H9 (cell line): ENCODE measurements at regions not wholly inside any gene's neighbourhood (a gene's known extent, or its start where the extent isn't known, plus 50 kb on each side); places are given as distances from the start of the nearest gene placed in this dataset.

Source experiments
- DNase-seq: peaks from one replicate; pipeline ENCODE4 v3.0.0-alpha.2; 2017
- H2AFZ ChIP-seq: one replicate; pipeline ENCODE4 v1.6.1; 2013; ENCODE audit warnings: mild to moderate bottlenecking, low read length, control low read depth, moderate library complexity
- H2AK5ac ChIP-seq: 2 replicates; pipeline ENCODE4 v1.6.1; 2013; ENCODE audit warnings: low read length, control low read depth, mixed read lengths; ENCODE audit not compliant: insufficient read length
- H2BK120ac ChIP-seq: one replicate; pipeline ENCODE4 v1.6.1; 2013; ENCODE audit warnings: low read depth, mild to moderate bottlenecking, low read length, control low read depth, inconsistent platforms; ENCODE audit not compliant: poor library complexity, severe bottlenecking
- H2BK12ac ChIP-seq: 2 replicates; pipeline ENCODE4 v1.6.1; 2013; ENCODE audit warnings: low read length, control low read depth, mixed read lengths, low read depth; ENCODE audit not compliant: insufficient read length
- H2BK15ac ChIP-seq: 2 replicates; pipeline ENCODE4 v1.6.1; 2013; ENCODE audit warnings: low read depth, low read length, control low read depth
- H2BK20ac ChIP-seq: one replicate; pipeline ENCODE4 v1.6.1; 2013; ENCODE audit warnings: low read depth, mild to moderate bottlenecking, low read length, control low read depth, inconsistent platforms; ENCODE audit not compliant: poor library complexity, severe bottlenecking
- H2BK5ac ChIP-seq: 2 replicates; pipeline ENCODE4 v1.6.1; 2013; ENCODE audit warnings: low read length, control low read depth, mixed read lengths; ENCODE audit not compliant: insufficient read length
- H3K14ac ChIP-seq: 2 replicates; pipeline ENCODE4 v1.6.1; 2013; ENCODE audit warnings: low read length, control low read depth; ENCODE audit not compliant: insufficient read depth
- H3K18ac ChIP-seq: 2 replicates; pipeline ENCODE4 v1.6.1; 2013; ENCODE audit warnings: low read depth, mild to moderate bottlenecking, mixed read lengths, low read length, control low read depth; ENCODE audit not compliant: insufficient read length
- H3K23ac ChIP-seq: 2 replicates; pipeline ENCODE4 v1.6.1; 2013; ENCODE audit warnings: low read length, control low read depth, mixed read lengths, low read depth; ENCODE audit not compliant: insufficient read length
- H3K23me2 ChIP-seq: 2 replicates; pipeline ENCODE4 v1.6.1; 2013; ENCODE audit warnings: low read depth, mild to moderate bottlenecking, mixed read lengths, low read length, control low read depth; ENCODE audit not compliant: insufficient read length, poor library complexity, severe bottlenecking
- H3K27ac ChIP-seq: 2 replicates; pipeline ENCODE4 v1.5.1; 2013; ENCODE audit warnings: low read length, control low read depth, mixed read lengths, low read depth; ENCODE audit not compliant: insufficient read length
- H3K27me3 ChIP-seq: 2 replicates; pipeline ENCODE4 v1.6.1; 2013; ENCODE audit warnings: low read length, control low read depth, inconsistent platforms; ENCODE audit not compliant: insufficient read depth
- H3K4ac ChIP-seq: 2 replicates; pipeline ENCODE4 v1.6.1; 2013; ENCODE audit warnings: low read depth, mild to moderate bottlenecking, control low read depth, inconsistent platforms, low read length, moderate library complexity
- H3K4me1 ChIP-seq: 2 replicates; pipeline ENCODE4 v1.6.1; 2013; ENCODE audit warnings: low read length, control low read depth, inconsistent platforms; ENCODE audit not compliant: insufficient read depth
- H3K4me2 ChIP-seq: 2 replicates; pipeline ENCODE4 v1.6.1; 2013; ENCODE audit warnings: low read length, control low read depth, mixed read lengths; ENCODE audit not compliant: insufficient read length, insufficient read depth
- H3K56ac ChIP-seq: 2 replicates; pipeline ENCODE4 v1.6.1; 2013; ENCODE audit warnings: low read depth, mild to moderate bottlenecking, mixed read lengths, low read length, control low read depth; ENCODE audit not compliant: insufficient read length
- H3K79me1 ChIP-seq: 2 replicates; pipeline ENCODE4 v1.6.1; 2013; ENCODE audit warnings: low read depth, mild to moderate bottlenecking, moderate library complexity, low read length, control low read depth, inconsistent platforms; ENCODE audit not compliant: insufficient read depth, poor library complexity, severe bottlenecking
- H3K79me2 ChIP-seq: 2 replicates; pipeline ENCODE4 v1.6.1; 2013; ENCODE audit warnings: low read length, control low read depth, inconsistent platforms; ENCODE audit not compliant: insufficient read depth
- H3K9ac ChIP-seq: 2 replicates; pipeline ENCODE4 v1.6.1; 2013; ENCODE audit warnings: low read length, control low read depth, mixed read lengths; ENCODE audit not compliant: insufficient read length; ENCODE audit errors: extremely low read depth
- H3K9me3 ChIP-seq: one replicate; pipeline ENCODE4 v1.6.1; 2013; ENCODE audit warnings: low read depth, low read length, inconsistent platforms; ENCODE audit not compliant: control insufficient read depth
- H3T11ph ChIP-seq: one replicate; pipeline ENCODE4 v1.6.1; 2013; ENCODE audit warnings: mild to moderate bottlenecking, low read length, control low read depth, inconsistent platforms
- H4K20me1 ChIP-seq: one replicate; pipeline ENCODE4 v1.6.1; 2013; ENCODE audit not compliant: control insufficient read depth, insufficient read length, insufficient read depth
- H4K5ac ChIP-seq: 2 replicates; pipeline ENCODE4 v1.6.1; 2013; ENCODE audit warnings: low read depth, mild to moderate bottlenecking, mixed read lengths, low read length, control low read depth; ENCODE audit not compliant: insufficient read length
- H4K8ac ChIP-seq: replicated peaks from 2 replicates; pipeline ENCODE4 v1.6.1; 2013; ENCODE audit warnings: low read length, control low read depth, mixed read lengths, low read depth; ENCODE audit not compliant: insufficient read length
- H4K91ac ChIP-seq: 2 replicates; pipeline ENCODE4 v1.6.1; 2013; ENCODE audit warnings: low read depth, mild to moderate bottlenecking, moderate library complexity, mixed read lengths, low read length, control low read depth; ENCODE audit not compliant: insufficient read length
- H3K27ac Mint-ChIP-seq, 3 experiments: 2 replicates in 2 of 3; 3 replicates in 1 of 3; pipeline ENCODE4 v1.8.0; 2020 to 2021; ENCODE audit warnings: mixed read lengths in 3 of 3, mild to moderate bottlenecking in 1 of 3, moderate library complexity in 1 of 3
- H3K27me3 Mint-ChIP-seq: 2 replicates; pipeline ENCODE4 v1.8.0; 2021; ENCODE audit warnings: low read depth, mild to moderate bottlenecking, moderate library complexity, mixed read lengths
- H3K36me3 Mint-ChIP-seq, 3 experiments: 2 replicates in 2 of 3; 3 replicates in 1 of 3; pipeline ENCODE4 v1.8.0; 2020 to 2021; ENCODE audit warnings: low read depth in 3 of 3, mixed read lengths in 3 of 3; ENCODE audit not compliant: insufficient read depth in 1 of 3
- H3K4me1 Mint-ChIP-seq, 2 experiments: 2 replicates each; pipeline ENCODE4 v1.8.0; 2020; ENCODE audit warnings: mixed read lengths in 2 of 2
- H3K4me3 Mint-ChIP-seq, 2 experiments: 2 replicates in 1 of 2; 3 replicates in 1 of 2; pipeline ENCODE4 v1.8.0; 2020 to 2021; ENCODE audit warnings: mild to moderate bottlenecking in 2 of 2, mixed read lengths in 2 of 2, moderate library complexity in 1 of 2
- H3K9me3 Mint-ChIP-seq, 2 experiments: 2 replicates in 1 of 2; 3 replicates in 1 of 2; pipeline ENCODE4 v1.8.0; 2020; ENCODE audit warnings: mild to moderate bottlenecking in 2 of 2, mixed read lengths in 2 of 2, moderate library complexity in 1 of 2
- CTCF ChIP-seq: fragments of 200-600 bp; sonication (generic); conservative IDR thresholded peaks from 3 replicates; pipeline ENCODE4 v1.8.0; 2021; ENCODE audit warnings: antibody characterized with exemption, mild to moderate bottlenecking
- WGBS: extraction: QIAGEN DNeasy Blood & Tissue Kit; methylation state at CpG from one replicate; pipeline ENCODE4 v1.1.7; 2013; ENCODE audit warnings: missing lambda C conversion rate, low lambda C conversion rate, mixed read lengths; ENCODE audit not compliant: insufficient read length; ENCODE audit errors: extremely low coverage; 5-methylcytosine and 5-hydroxymethylcytosine counted together

- Histone ChIP-seq H3K4me1 (peaks cover 8% of the 10 kb centered on the region), H3K79me1 (no peaks in the 10 kb centered on the region), H3K27me3 (no peaks in the 10 kb centered on the region), H4K8ac (no peak overlapping the region), H3K79me2 (no peaks in the 10 kb centered on the region), H3K27ac (no peak overlapping the region), H4K91ac (no peak overlapping the region), H3K9ac (no peak overlapping the region), H3K18ac (no peak overlapping the region), H2BK12ac (no peak overlapping the region), H4K20me1 (no peaks in the 10 kb centered on the region), H2BK5ac (no peak overlapping the region), H3K56ac (no peak overlapping the region), H3K4me2 (no peak overlapping the region), H3K23me2 (no peaks in the 10 kb centered on the region), H3K23ac (no peak overlapping the region), H3K14ac (no peak overlapping the region; the same call in 1 of the 2 replicates), H3K4ac (no peak overlapping the region), H2AFZ (no peak overlapping the region), H2BK15ac (no peak overlapping the region), H3K9me3 (no peaks in the 10 kb centered on the region), H2BK20ac (no peak overlapping the region), H2BK120ac (no peak overlapping the region), H2AK5ac (no peak overlapping the region), H4K5ac (no peak overlapping the region), H3T11ph (no peak overlapping the region)
- H3K27me3 Mint-ChIP-seq, result peaks cover 27% of the 10 kb centered on the region
- no peak for TF ChIP-seq CTCF
- H3K27ac Mint-ChIP-seq, result no peak overlapping the region; a peak in 1 of 7 replicates
- H3K9me3 Mint-ChIP-seq, result no peaks in the 10 kb centered on the region; a peak in 1 of 5 replicates
- no CpG with 5 or more reads among the region's 2 CpGs for WGBS
- H3K4me1 Mint-ChIP-seq, result peaks cover 32 to 40% of the 10 kb centered on the region in 2 experiments
- H3K4me3 Mint-ChIP-seq, result no peak overlapping the region
- H3K36me3 Mint-ChIP-seq, result no peaks in the 10 kb centered on the region
- DNase-seq, result no peak
Observed at GRCh38 chr10:78557433-78557925, 511.3 kb upstream of the ZMIZ1 start.
